Right atrium auricular region (tissue), 2 donors: ENCODE measurements at regions not wholly inside any gene's neighbourhood (a gene's known extent, or its start where the extent isn't known, plus 50 kb on each side); places are given as distances from the start of the nearest gene placed in this dataset.

Experiments used
- DNase-seq: peaks from one replicate; pipeline ENCODE4 v3.0.0-alpha.2; 2019; ENCODE audit warnings: low spot score
- H3K27ac ChIP-seq, 2 donors: fragments of 200-600 bp; sonication (generic); 1 replicate in 1 of 2; 2 replicates in 1 of 2; pipeline ENCODE4 v1.5.1; 2016 to 2019
- H3K27me3 ChIP-seq, 2 donors: fragments of 200-600 bp; sonication (generic); one replicate each; pipeline versions ENCODE4 v1.5.1 to v1.6.0; 2017 to 2019
- H3K36me3 ChIP-seq: fragments of 200-600 bp; sonication (generic); one replicate; pipeline ENCODE4 v1.5.1; 2016
- H3K4me1 ChIP-seq, 2 donors: fragments of 200-600 bp; sonication (generic); one replicate each; pipeline versions ENCODE4 v1.5.1 to v1.6.0; 2017 to 2019
- H3K4me3 ChIP-seq, 2 donors: fragments of 200-600 bp; sonication (generic); 1 replicate in 1 of 2; 2 replicates in 1 of 2; pipeline ENCODE4 v1.5.1; 2017 to 2019; ENCODE audit warnings: mild to moderate bottlenecking in 1 of 2, moderate library complexity in 1 of 2
- H3K9me3 ChIP-seq, 2 donors: fragments of 200-600 bp; sonication (generic); one replicate each; pipeline ENCODE4 v1.5.1; 2019
- TF ChIP-seq, protein P1 (sequence below), 2 donors: fragments of 200-600 bp; sonication (generic); IDR thresholded peaks; one replicate each; pipeline ENCODE4 v1.5.1; 2019; ENCODE audit warnings: antibody characterized with exemption in 2 of 2

DNA sequence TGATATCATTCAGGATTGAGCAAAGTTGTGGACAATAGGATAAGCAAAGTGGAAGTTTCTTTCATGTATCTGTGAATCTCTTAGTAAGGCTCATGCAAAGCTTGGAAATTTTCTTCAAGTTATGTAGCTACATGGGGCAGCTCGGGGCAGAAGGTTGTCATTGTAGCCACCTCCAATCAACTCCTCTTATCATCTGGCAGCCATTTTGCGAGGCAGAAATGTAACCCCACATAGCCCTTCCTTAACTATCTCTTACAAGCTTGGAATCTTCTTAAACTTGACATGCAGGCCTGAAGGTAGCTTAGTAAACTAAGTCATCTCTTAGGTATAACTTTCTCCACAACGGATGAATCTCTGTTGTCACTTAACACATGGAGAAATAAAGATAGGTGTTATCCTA lies 392.8 kb downstream of the AASDHPPT start:
- no peaks in the 10 kb centered on the region for H3K27me3 ChIP-seq
- H3K9me3 ChIP-seq = peaks cover 0 to 8% of the 10 kb centered on the region in 2 donors
- H3K4me1 ChIP-seq = no peaks in the 10 kb centered on the region
- TF ChIP-seq, protein P1, sequence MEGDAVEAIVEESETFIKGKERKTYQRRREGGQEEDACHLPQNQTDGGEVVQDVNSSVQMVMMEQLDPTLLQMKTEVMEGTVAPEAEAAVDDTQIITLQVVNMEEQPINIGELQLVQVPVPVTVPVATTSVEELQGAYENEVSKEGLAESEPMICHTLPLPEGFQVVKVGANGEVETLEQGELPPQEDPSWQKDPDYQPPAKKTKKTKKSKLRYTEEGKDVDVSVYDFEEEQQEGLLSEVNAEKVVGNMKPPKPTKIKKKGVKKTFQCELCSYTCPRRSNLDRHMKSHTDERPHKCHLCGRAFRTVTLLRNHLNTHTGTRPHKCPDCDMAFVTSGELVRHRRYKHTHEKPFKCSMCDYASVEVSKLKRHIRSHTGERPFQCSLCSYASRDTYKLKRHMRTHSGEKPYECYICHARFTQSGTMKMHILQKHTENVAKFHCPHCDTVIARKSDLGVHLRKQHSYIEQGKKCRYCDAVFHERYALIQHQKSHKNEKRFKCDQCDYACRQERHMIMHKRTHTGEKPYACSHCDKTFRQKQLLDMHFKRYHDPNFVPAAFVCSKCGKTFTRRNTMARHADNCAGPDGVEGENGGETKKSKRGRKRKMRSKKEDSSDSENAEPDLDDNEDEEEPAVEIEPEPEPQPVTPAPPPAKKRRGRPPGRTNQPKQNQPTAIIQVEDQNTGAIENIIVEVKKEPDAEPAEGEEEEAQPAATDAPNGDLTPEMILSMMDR (IDR thresholded peaks at IDR 0.05) = no peak
- H3K4me3 ChIP-seq = no peak overlapping the region
- no peak for DNase-seq
- H3K36me3 ChIP-seq = no peaks in the 10 kb centered on the region
- H3K27ac ChIP-seq = no peak overlapping the region

DNA sequence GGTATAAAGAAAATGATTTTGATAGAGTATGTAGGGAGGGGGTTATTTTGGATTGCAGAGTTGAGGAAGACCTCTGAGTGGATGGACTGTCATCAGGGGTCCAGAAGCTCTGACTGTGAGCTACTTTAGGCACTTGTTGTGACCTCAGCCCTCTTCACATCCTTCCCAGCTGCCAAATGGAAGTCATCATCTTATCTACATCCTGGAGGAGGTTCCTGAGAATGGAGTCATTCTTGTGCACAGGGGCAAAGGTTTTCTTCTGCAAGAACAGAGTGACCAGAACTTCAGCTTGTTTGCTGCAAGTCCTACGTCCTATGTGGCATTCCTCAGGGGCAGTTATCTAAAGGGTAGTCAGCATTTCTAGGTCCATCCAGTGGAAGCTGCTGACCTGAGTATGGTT lies 393.8 kb downstream of the AASDHPPT start:
- no peaks in the 10 kb centered on the region for H3K36me3 ChIP-seq
- H3K27ac ChIP-seq = no peak overlapping the region
- no peak overlapping the region for H3K4me3 ChIP-seq
- TF ChIP-seq, protein P1 (IDR thresholded peaks at IDR 0.05) = no peak
- no peaks in the 10 kb centered on the region for H3K4me1 ChIP-seq
- peaks cover 0 to 8% of the 10 kb centered on the region in 2 donors for H3K9me3 ChIP-seq
- DNase-seq = no peak
- no peaks in the 10 kb centered on the region for H3K27me3 ChIP-seq

DNA sequence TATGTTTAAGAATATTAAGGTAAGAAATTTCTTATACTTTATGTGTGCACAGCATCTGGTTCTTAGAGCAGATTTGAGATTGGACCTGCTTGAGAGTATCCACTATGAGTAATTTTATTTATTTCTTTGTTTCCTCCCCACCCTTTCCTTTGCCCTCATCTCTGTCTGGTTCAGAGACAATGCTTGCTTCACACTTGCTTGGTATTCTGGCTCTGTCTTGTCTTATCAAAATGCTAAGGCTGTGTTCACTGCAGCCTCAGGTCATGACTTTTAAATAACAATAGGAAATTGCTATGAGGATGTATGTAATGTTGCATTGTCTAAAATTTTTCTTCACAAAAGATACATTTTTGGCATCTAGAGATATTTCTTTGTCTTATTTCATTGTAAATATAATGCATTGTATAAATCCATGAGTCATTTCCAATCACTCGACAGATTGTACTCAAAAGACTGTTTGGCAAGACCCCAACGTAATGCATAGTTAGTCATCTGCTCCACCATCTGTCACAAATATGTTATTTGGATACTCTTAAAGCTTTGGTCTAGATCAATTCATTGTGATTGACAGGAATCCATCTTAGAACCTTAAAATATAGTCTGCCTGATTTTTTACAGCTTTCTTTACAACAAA lies 395.7 kb downstream of the AASDHPPT start:
- Histone ChIP-seq H3K27ac (no peak overlapping the region), H3K36me3 (no peaks in the 10 kb centered on the region), H3K4me1 (no peaks in the 10 kb centered on the region), H3K27me3 (no peaks in the 10 kb centered on the region), H3K4me3 (no peak overlapping the region), H3K9me3 (peaks cover 0 to 8% of the 10 kb centered on the region in 2 donors)
- TF ChIP-seq, protein P1 (IDR thresholded peaks at IDR 0.05) = no peak
- no peak for DNase-seq

DNA sequence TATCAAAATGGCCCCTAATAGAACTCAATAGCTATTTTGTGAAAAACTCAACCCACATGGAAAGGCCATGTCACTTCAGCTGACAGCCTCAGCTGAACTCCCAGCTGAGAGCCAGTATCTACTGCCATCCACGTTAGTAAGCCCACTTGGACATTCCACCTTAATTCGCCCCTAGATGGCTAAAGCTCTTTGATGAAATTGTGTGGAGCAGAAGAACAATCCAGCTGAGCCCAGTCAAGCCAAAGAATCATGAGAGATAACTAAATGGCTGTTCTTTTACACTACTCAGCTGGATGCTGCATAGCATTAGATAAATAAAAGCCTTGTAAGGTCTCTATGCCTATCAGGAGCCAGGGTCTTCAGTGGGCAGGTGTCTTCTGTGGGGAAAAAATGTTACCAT lies 396.8 kb downstream of the AASDHPPT start:
- Histone ChIP-seq H3K36me3 (no peaks in the 10 kb centered on the region), H3K4me3 (no peak overlapping the region), H3K9me3 (peaks cover 0 to 8% of the 10 kb centered on the region in 2 donors), H3K4me1 (no peaks in the 10 kb centered on the region), H3K27me3 (no peaks in the 10 kb centered on the region), H3K27ac (no peak overlapping the region)
- TF ChIP-seq, protein P1 (IDR thresholded peaks at IDR 0.05) = no peak
- DNase-seq = no peak

DNA sequence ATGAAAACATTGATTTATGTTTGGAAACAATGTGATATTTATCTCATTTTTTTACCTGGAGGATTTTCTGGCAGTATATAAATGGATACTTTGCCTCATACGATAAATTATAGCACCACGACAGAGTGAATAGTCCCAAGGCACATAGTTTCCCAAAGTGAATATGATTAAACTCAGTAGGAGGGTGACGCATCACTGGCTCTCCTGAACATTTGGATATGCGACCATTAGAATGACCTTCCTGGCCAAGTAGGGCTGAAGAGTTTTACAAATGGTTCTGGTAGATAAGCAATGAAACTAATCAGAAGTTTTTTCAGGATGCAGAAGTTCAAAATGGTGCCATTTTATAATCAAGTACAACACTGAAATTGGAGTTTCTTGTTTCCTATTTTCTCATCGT lies 397.7 kb downstream of the AASDHPPT start:
- Histone ChIP-seq H3K9me3 (peaks cover 0 to 8% of the 10 kb centered on the region in 2 donors), H3K4me1 (no peaks in the 10 kb centered on the region), H3K36me3 (no peaks in the 10 kb centered on the region), H3K27ac (no peak overlapping the region), H3K27me3 (no peaks in the 10 kb centered on the region), H3K4me3 (no peak overlapping the region)
- DNase-seq = no peak
- TF ChIP-seq, protein P1 (IDR thresholded peaks at IDR 0.05) = no peak

DNA sequence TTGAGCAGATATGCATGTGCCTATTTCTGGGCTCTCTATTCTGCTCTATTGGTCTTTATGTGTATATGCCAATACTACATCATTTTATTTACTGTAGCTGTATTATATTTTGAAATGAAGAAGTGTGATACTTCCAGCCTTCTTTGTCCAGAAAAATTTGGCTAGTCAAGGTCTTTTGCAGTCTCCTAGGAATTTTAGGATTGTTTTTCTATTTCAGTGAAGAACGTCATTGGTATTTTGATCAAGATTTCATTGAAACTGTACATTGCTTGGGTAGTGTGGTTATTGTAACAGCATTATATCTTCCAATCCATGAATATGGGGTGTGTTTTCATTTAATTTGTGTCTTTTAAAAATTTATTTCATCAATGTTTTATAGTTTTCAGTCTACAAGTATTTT lies 400.3 kb downstream of the AASDHPPT start:
- no peak overlapping the region for H3K4me3 ChIP-seq
- H3K36me3 ChIP-seq = no peaks in the 10 kb centered on the region
- DNase-seq = no peak
- no peak overlapping the region for H3K27ac ChIP-seq
- H3K27me3 ChIP-seq = no peaks in the 10 kb centered on the region
- no peaks in the 10 kb centered on the region for H3K4me1 ChIP-seq
- TF ChIP-seq, protein P1 (IDR thresholded peaks at IDR 0.05) = no peak
- peaks cover 0 to 8% of the 10 kb centered on the region in 2 donors for H3K9me3 ChIP-seq
